ENCODE measurements at regions not wholly inside any gene's neighbourhood (a gene's known extent, or its start where the extent isn't known, plus 50 kb on each side); places are given as distances from the start of the nearest gene placed in this dataset.

- peaks cover 0 to 8% (median 3%) of the 10 kb centered on the region in 7 donors for H3K9me3 Mint-ChIP-seq
- no peak for ATAC-seq (ENCODE audit: low read depth in 2 of 2)
- H3K27ac Mint-ChIP-seq, result no peak overlapping the region
These were observed 501.0 kb upstream of the CDH11 start for GRCh38 chr16:65622871-65623270.

DNA sequence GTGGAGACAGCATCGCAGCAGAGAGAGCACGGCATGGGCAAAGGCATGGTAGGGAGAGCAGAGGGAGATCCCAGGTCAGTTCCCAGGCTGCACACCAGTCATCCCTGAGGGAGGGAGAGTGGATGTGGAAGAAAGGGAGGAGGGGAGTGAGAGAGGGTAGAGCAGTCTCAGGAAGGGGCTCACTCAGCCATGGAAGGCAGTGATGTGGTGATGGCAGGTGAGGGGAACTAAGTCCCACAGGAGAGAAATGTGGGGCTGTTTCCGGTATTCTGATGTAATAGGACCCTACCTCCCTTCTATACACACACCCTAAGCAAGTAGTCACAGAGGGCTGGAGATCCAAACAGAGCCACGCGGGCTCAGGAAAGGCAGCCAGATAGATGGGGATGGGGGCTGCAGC, 500.3 kb upstream of the CDH11 start:
- no peak overlapping the region for H3K4me3 Mint-ChIP-seq
- no peak for DNase-seq
- no peaks in the 10 kb centered on the region for H3K27me3 Mint-ChIP-seq
- H3K27ac Mint-ChIP-seq, result peak overlapping the region in 1 of 6 donors; percentile 36
- ATAC-seq (ENCODE audit: low read depth in 2 of 2), result no peak
- H3K4me1 Mint-ChIP-seq, result no peaks in the 10 kb centered on the region
- H3K9me3 Mint-ChIP-seq, result peaks cover 0 to 8% (median 0%) of the 10 kb centered on the region in 7 donors
- no peaks in the 10 kb centered on the region for H3K36me3 Mint-ChIP-seq

More at GRCh38 chr16:65622871-65623270, 501.0 kb upstream of the CDH11 start:
- Mint-ChIP-seq H3K4me3 (no peak overlapping the region), H3K27me3 (no peaks in the 10 kb centered on the region), H3K36me3 (no peaks in the 10 kb centered on the region), H3K4me1 (no peaks in the 10 kb centered on the region)
- no peak for DNase-seq

- DNase-seq (no peak), ATAC-seq (ENCODE audit: low read depth in 2 of 2) (no peak)
- H3K9me3 Mint-ChIP-seq, result peaks cover 0 to 8% (median 0%) of the 10 kb centered on the region in 7 donors
- H3K4me3 Mint-ChIP-seq, result no peak overlapping the region
- H3K36me3 Mint-ChIP-seq, result no peaks in the 10 kb centered on the region
- no peak overlapping the region for H3K27ac Mint-ChIP-seq
- no peaks in the 10 kb centered on the region for H3K4me1 Mint-ChIP-seq
- H3K27me3 Mint-ChIP-seq, result no peaks in the 10 kb centered on the region
These were observed 499.8 kb upstream of the CDH11 start for GRCh38 chr16:65621640-65622039.

DNA sequence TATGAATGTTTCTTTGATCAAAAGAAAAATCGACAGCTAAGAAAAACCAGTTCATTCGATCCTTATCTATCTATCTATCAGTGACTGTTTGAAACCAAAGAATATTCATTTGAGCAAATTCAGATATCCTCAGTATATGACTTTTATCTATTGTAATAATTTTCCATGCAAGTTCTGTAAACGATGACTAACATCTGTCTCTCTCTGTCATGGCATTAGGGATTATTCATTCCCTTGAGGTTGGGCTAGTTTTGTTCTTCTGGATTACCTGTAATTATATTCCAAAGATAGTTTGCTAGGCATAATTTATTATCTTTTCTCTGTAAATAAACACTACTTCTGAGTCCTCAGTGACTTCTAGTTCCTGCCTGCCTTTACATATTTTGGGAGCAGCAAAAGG, 497.7 kb upstream of the CDH11 start:
- Mint-ChIP-seq H3K27ac (no peak overlapping the region), H3K4me1 (no peaks in the 10 kb centered on the region), H3K9me3 (peaks cover 0 to 8% (median 3%) of the 10 kb centered on the region in 7 donors), H3K4me3 (no peak overlapping the region), H3K36me3 (no peaks in the 10 kb centered on the region), H3K27me3 (peaks cover 0 to 3% (median 0%) of the 10 kb centered on the region in 3 donors)
- DNase-seq (no peak), ATAC-seq (ENCODE audit: low read depth in 2 of 2) (no peak)

- Mint-ChIP-seq H3K4me1 (no peaks in the 10 kb centered on the region), H3K27me3 (peaks cover 0 to 5% (median 0%) of the 10 kb centered on the region in 3 donors), H3K36me3 (no peaks in the 10 kb centered on the region), H3K9me3 (peaks cover 0 to 7% (median 2%) of the 10 kb centered on the region in 7 donors), H3K4me3 (no peak overlapping the region), H3K27ac (no peak overlapping the region)
- DNase-seq (no peak), ATAC-seq (ENCODE audit: low read depth in 2 of 2) (no peak)
These were observed 497.1 kb upstream of the CDH11 start for GRCh38 chr16:65618931-65619330.

DNA sequence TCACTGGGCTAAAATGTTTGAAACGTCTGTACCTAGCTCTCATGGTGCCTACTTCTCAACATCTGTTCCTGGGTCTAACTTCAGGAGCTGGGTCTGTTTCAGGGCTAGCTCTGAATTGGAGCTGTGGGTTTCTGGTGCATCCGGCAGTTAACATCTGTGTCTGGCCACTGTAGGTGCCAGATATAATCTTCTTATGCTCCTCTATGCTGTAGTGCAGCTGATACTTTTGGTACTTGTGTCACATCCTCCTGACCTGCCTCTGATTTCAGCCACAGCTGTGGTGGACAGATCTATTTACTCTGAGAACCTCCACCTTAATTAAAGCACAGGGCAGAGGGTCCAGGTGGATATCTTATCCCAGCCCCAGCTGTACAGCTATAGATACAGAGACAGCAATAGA, 496.5 kb upstream of the CDH11 start:
- H3K9me3 Mint-ChIP-seq, result peaks cover 0 to 6% (median 2%) of the 10 kb centered on the region in 7 donors
- ATAC-seq (ENCODE audit: low read depth in 2 of 2) (no peak), DNase-seq (no peak)
- peak overlapping the region in 1 of 6 donors; percentile 44 for H3K27ac Mint-ChIP-seq
- H3K4me3 Mint-ChIP-seq, result no peak overlapping the region
- H3K27me3 Mint-ChIP-seq, result peaks cover 0 to 5% (median 0%) of the 10 kb centered on the region in 3 donors
- no peaks in the 10 kb centered on the region for H3K36me3 Mint-ChIP-seq
- H3K4me1 Mint-ChIP-seq, result no peaks in the 10 kb centered on the region

DNA sequence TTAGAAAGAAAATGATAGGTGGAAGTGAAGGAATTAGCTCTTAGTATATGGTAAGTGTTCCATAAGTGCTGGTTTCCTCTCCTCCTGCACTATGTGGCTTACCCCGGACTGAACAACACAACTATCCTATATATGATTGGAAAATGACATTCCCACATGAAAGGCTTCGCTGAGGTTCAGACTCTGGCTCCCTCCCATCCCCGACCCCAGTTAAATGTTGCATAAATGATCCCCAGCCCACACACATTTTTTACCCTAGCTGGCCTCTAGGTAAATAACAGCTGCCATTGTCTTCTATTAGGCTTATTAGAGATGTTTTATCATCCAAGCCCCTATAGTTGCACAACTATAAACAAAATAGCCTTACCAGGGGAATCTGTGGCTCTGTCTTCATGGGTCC, 495.6 kb upstream of the CDH11 start:
- DNase-seq (no peak), ATAC-seq (ENCODE audit: low read depth in 2 of 2) (no peak)
- peaks cover 0 to 5% (median 0%) of the 10 kb centered on the region in 3 donors for H3K27me3 Mint-ChIP-seq
- H3K27ac Mint-ChIP-seq, result no peak overlapping the region
- peaks cover 0 to 6% (median 2%) of the 10 kb centered on the region in 7 donors for H3K9me3 Mint-ChIP-seq
- H3K36me3 Mint-ChIP-seq, result no peaks in the 10 kb centered on the region
- no peaks in the 10 kb centered on the region for H3K4me1 Mint-ChIP-seq
- H3K4me3 Mint-ChIP-seq, result no peak overlapping the region

DNA sequence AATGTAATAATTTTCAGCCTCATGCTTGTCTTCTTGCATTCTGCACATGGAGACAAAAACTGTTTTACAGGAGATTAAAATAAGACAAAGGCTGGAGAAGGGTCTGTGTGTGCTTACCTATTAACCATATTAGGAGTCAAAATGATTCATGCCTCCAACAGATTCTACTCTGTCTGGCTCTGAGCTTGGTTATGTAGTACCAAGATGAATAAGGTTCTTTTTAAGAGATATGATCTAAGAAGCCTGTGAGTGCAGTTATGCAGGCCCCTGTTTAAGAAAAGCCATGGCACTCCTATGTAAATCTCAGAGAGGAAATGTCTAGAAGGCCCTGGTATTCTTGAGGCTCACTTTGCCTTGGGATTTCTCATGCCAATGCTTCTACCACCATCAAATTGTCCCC, 486.6 kb upstream of the CDH11 start:
- Mint-ChIP-seq H3K4me3 (no peak overlapping the region), H3K4me1 (no peaks in the 10 kb centered on the region), H3K36me3 (no peaks in the 10 kb centered on the region), H3K27ac (no peak overlapping the region), H3K27me3 (no peaks in the 10 kb centered on the region), H3K9me3 (peaks cover 0 to 13% (median 5%) of the 10 kb centered on the region in 7 donors)
- no peak for ATAC-seq (ENCODE audit: low read depth in 2 of 2)
- no peak for DNase-seq

- H3K9me3 Mint-ChIP-seq, result peaks cover 1 to 25% (median 6%) of the 10 kb centered on the region in 7 donors
- H3K4me1 Mint-ChIP-seq, result no peaks in the 10 kb centered on the region
- H3K4me3 Mint-ChIP-seq, result no peak overlapping the region
These were observed 482.9 kb upstream of the CDH11 start for GRCh38 chr16:65604771-65605170.

DNA sequence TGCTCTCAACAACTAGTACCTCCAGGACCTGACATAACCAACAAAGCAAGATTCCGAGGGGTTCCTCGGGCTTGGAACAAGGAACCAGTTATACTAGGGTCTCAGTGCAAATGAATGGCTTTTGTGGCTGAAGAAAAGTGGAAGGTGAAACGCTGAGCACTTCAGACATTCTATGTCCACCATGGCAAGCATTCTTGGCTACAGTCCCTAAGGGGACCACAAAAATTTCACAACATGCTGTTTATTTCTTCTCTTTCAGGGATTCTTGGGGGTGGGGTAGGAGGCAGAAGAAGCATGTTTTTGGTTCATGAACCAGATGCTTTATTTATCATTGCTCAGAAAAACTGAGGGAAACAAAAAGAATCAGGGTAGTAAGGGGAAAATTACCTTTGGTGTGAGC, 479.9 kb upstream of the CDH11 start:
- no peak for ATAC-seq (ENCODE audit: low read depth in 2 of 2)
- Mint-ChIP-seq H3K4me1 (no peaks in the 10 kb centered on the region), H3K27ac (no peak overlapping the region), H3K27me3 (peaks cover 0 to 4% (median 0%) of the 10 kb centered on the region in 3 donors), H3K36me3 (no peaks in the 10 kb centered on the region), H3K9me3 (peaks cover 1 to 19% (median 5%) of the 10 kb centered on the region in 7 donors), H3K4me3 (no peak overlapping the region)
- DNase-seq, result no peak

More at GRCh38 chr16:65604771-65605170, 482.9 kb upstream of the CDH11 start:
- H3K36me3 Mint-ChIP-seq, result no peaks in the 10 kb centered on the region
- H3K27me3 Mint-ChIP-seq, result no peaks in the 10 kb centered on the region
- DNase-seq, result no peak
- H3K27ac Mint-ChIP-seq, result no peak overlapping the region
- ATAC-seq (ENCODE audit: low read depth in 2 of 2), result no peak

GRCh38 chr16:65600629-65601028, 478.8 kb upstream of the CDH11 start:
- Mint-ChIP-seq H3K27me3 (peaks cover 0 to 4% (median 0%) of the 10 kb centered on the region in 3 donors), H3K36me3 (no peaks in the 10 kb centered on the region), H3K4me3 (no peak overlapping the region), H3K9me3 (peaks cover 1 to 19% (median 9%) of the 10 kb centered on the region in 7 donors), H3K4me1 (no peaks in the 10 kb centered on the region), H3K27ac (no peak overlapping the region)
- DNase-seq (no peak), ATAC-seq (ENCODE audit: low read depth in 2 of 2) (no peak)

DNA sequence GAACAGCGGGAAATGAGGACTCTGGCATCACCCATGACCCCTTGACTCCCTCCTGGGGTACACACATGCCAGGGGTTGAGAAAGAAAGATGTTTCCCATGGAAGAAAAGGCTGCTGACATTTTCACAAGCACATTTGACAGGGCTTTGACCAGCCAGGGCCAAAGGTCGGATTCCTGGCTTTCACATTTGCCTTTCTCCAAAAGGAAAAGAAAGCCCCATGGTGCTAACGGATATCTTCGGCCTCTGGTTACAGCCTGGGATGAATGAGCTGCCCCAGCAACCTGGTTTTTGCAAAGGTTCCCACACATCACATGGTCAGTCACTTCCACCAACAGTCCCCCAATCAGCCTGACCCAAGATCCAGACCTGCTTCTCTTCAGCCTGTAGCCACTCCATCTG, 478.2 kb upstream of the CDH11 start:
- peaks cover 1 to 19% (median 10%) of the 10 kb centered on the region in 7 donors for H3K9me3 Mint-ChIP-seq
- H3K36me3 Mint-ChIP-seq, result no peaks in the 10 kb centered on the region
- no peak for ATAC-seq (ENCODE audit: low read depth in 2 of 2)
- H3K4me1 Mint-ChIP-seq, result no peaks in the 10 kb centered on the region
- H3K4me3 Mint-ChIP-seq, result no peak overlapping the region
- no peak for DNase-seq
- peaks cover 0 to 4% (median 0%) of the 10 kb centered on the region in 3 donors for H3K27me3 Mint-ChIP-seq
- H3K27ac Mint-ChIP-seq, result no peak overlapping the region

- Mint-ChIP-seq H3K27me3 (peaks cover 0 to 4% (median 0%) of the 10 kb centered on the region in 3 donors), H3K27ac (no peak overlapping the region), H3K4me1 (no peaks in the 10 kb centered on the region), H3K36me3 (no peaks in the 10 kb centered on the region), H3K4me3 (no peak overlapping the region), H3K9me3 (peaks cover 1 to 14% (median 10%) of the 10 kb centered on the region in 7 donors)
- DNase-seq (no peak), ATAC-seq (ENCODE audit: low read depth in 2 of 2) (no peak)
These were observed 476.8 kb upstream of the CDH11 start for GRCh38 chr16:65598621-65599020.

DNA sequence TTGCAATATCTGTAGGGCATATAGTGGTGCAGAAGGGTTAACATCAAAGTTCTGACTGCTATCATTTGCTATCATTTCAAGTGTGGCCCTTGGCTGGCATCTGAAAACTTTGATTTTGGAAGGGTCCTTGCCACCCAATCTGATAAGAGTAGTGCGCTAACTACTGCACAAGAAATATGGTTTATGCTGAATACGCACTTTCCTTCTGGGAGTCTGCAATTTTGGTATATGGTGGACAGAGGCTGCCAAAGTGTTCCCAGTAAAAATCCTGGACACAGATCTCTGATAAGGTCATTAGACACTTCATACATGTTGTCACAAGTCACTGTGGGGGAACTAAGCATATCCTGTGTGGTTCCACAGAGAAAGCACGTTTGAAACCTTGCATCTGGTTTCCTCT, 461.6 kb upstream of the CDH11 start:
- no peaks in the 10 kb centered on the region for H3K36me3 Mint-ChIP-seq
- H3K4me1 Mint-ChIP-seq, result no peaks in the 10 kb centered on the region
- H3K4me3 Mint-ChIP-seq, result no peak overlapping the region
- H3K27ac Mint-ChIP-seq, result no peak overlapping the region
- H3K9me3 Mint-ChIP-seq, result peaks cover 0 to 7% (median 1%) of the 10 kb centered on the region in 7 donors
- H3K27me3 Mint-ChIP-seq, result no peaks in the 10 kb centered on the region
- no peak for DNase-seq
- no peak for ATAC-seq (ENCODE audit: low read depth in 2 of 2)

DNA sequence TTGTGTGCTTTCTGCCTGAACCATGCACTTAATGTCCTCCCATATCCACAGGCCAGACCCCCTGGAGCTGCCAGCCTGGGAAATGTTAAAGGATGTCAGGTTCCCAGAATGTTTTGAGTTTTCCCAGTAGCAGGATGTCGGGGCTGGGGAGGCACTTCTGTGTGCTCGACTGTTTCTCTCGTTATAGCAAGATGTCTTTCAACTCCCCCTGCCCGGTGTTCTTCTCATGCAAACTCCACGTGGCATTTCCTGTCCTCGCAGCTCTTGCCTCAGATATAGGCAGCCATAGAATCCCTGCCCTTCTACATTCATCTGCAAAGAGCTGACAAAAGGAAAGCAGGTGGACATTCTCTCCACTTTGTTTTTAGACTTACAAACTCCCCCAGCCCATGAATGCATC, 457.2 kb upstream of the CDH11 start:
- DNase-seq (no peak), ATAC-seq (ENCODE audit: low read depth in 2 of 2) (no peak)
- no peak overlapping the region for H3K4me3 Mint-ChIP-seq
- H3K4me1 Mint-ChIP-seq, result no peaks in the 10 kb centered on the region
- no peak overlapping the region for H3K27ac Mint-ChIP-seq
- H3K9me3 Mint-ChIP-seq, result peaks cover 0 to 18% (median 2%) of the 10 kb centered on the region in 7 donors
- H3K27me3 Mint-ChIP-seq, result no peaks in the 10 kb centered on the region
- H3K36me3 Mint-ChIP-seq, result peaks cover 0 to 5% of the 10 kb centered on the region in 2 donors

All from naive B cell (primary cell).